H1 (cell line): ENCODE measurements at regions not wholly inside any gene's neighbourhood (a gene's known extent, or its start where the extent isn't known, plus 50 kb on each side); places are given as distances from the start of the nearest gene placed in this dataset.

Experiments used
- CBX8 ChIP-seq: fragments of 300-800, 300-1000 bp; sonication (generic); IDR thresholded peaks from 2 replicates; pipeline ENCODE4 v1.7.1; 2016; ENCODE audit warnings: low read depth, low read length, borderline replicate concordance
- CHD7 ChIP-seq: fragments of 300-600 bp; sonication (generic); IDR thresholded peaks from 2 replicates; pipeline ENCODE4 v1.7.1; 2012; ENCODE audit warnings: low read length, moderate library complexity, mild to moderate bottlenecking, inconsistent platforms; ENCODE audit not compliant: insufficient replicate concordance
- JUND ChIP-seq: IDR thresholded peaks from 2 replicates; pipeline ENCODE4 v1.6.1; 2011; ENCODE audit warnings: mild to moderate bottlenecking, improper control_type of control experiment, low read length
- KDM4A ChIP-seq: IDR thresholded peaks from one replicate; pipeline ENCODE4 v1.7.1; 2012; ENCODE audit warnings: low read depth, mild to moderate bottlenecking, moderate library complexity, low read length, inconsistent platforms; ENCODE audit not compliant: severe bottlenecking
- PHF8 ChIP-seq: fragments of 200-600 bp; sonication (generic); conservative IDR thresholded peaks from 2 replicates; pipeline ENCODE4 v1.7.1; 2012; ENCODE audit warnings: low read depth, mild to moderate bottlenecking, inconsistent platforms, low read length, moderate library complexity
- RFX5 ChIP-seq: IDR thresholded peaks from 2 replicates; pipeline ENCODE4 v1.6.1; 2011; ENCODE audit warnings: low read depth, low read length, improper control_type of control experiment, borderline replicate concordance
- RNF2 ChIP-seq: fragments of 200-900, 300-1000 bp; sonication (generic); IDR thresholded peaks from 2 replicates; pipeline ENCODE4 v1.7.1; 2016; ENCODE audit warnings: borderline replicate concordance, low read depth, mild to moderate bottlenecking, antibody characterized with exemption, low read length; ENCODE audit not compliant: poor library complexity, severe bottlenecking; ENCODE audit errors: missing control alignments
- SAP30 ChIP-seq: fragments of 300-600 bp; sonication (generic); IDR thresholded peaks from 2 replicates; pipeline ENCODE4 v1.7.1; 2012; ENCODE audit warnings: low read length, moderate library complexity, mild to moderate bottlenecking, inconsistent platforms; ENCODE audit not compliant: insufficient read depth, insufficient replicate concordance
- TBP ChIP-seq: IDR thresholded peaks from 2 replicates; pipeline ENCODE4 v1.6.1; 2011; ENCODE audit warnings: low read depth, low read length, improper control_type of control experiment
- TCF12 ChIP-seq: IDR thresholded peaks from 2 replicates; pipeline ENCODE4 v1.6.1; 2011; ENCODE audit warnings: low read depth, mild to moderate bottlenecking, low read length
- YY1 ChIP-seq: IDR thresholded peaks from 2 replicates; pipeline ENCODE4 v1.6.1; 2011; ENCODE audit warnings: low read depth, mild to moderate bottlenecking, low read length

GRCh38 chr16:26802440-26802839 is 264.3 kb upstream of the C16orf82 start (continued):
- TF ChIP-seq CHD7 (no peak), TCF12 (no peak), JUND (no peak), SAP30 (no peak), PHF8 (no peak), YY1 (no peak), RNF2 (no peak), RFX5 (no peak), CBX8 (no peak), TBP (no peak), KDM4A (no peak)
